ENCODE measurements at regions not wholly inside any gene's neighbourhood (a gene's known extent, or its start where the extent isn't known, plus 50 kb on each side); places are given as distances from the start of the nearest gene placed in this dataset.

DNA sequence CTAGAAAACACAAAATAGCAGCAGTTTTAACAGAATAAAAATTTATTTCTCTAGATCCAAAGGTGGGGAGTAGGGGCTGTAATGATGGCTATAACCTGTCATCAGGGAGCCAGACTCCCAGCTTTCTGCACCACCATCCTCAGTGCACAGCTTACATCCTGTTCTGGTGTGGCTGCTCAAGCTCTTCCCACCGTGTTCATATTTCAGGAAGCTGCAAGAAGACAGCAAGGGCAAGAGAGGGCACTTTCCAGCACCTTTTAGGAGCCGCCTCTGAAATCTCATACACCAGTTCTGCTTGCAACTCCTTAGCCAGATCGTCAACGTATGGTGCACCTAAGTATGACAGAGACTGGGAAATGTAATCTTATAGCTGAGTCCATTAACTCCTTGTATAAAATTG is 253.7 kb downstream of the CENPC start:
- H3K36me3 Mint-ChIP-seq (ENCODE audit: low read depth, unreplicated experiment): no peaks in the 10 kb centered on the region
- H3K4me1 Mint-ChIP-seq (ENCODE audit: low read depth, unreplicated experiment): peaks cover 7% of the 10 kb centered on the region
- Histone ChIP-seq H3K4me1 (ENCODE audit: insufficient read depth, low read length) (no peaks in the 10 kb centered on the region), H3K9ac (ENCODE audit: low read length) (no peak overlapping the region), H3K9me3 (ENCODE audit: insufficient read depth, low read depth, low read length) (no peaks in the 10 kb centered on the region), H3K36me3 (ENCODE audit: insufficient read depth, low read length) (no peaks in the 10 kb centered on the region), H3K4me2 (ENCODE audit: low read length) (no peak overlapping the region), H2AFZ (ENCODE audit: low read depth, low read length) (no peak overlapping the region), H3K27me3 (ENCODE audit: insufficient read depth, low read length) (no peaks in the 10 kb centered on the region), H3K79me2 (ENCODE audit: insufficient read depth, low read length) (no peaks in the 10 kb centered on the region), H4K20me1 (ENCODE audit: insufficient read depth, low read length) (no peaks in the 10 kb centered on the region), H3K4me3 (ENCODE audit: insufficient read depth, low read depth, low read length) (no peak overlapping the region), H3K27ac (ENCODE audit: low read depth, low read length) (no peak overlapping the region)
- no peak overlapping the region for H3K4me3 Mint-ChIP-seq (ENCODE audit: unreplicated experiment)
- no peak for TF ChIP-seq EZH2 (IDR thresholded peaks at IDR 0.05; ENCODE audit: insufficient read depth, low read length)
- no peak for TF ChIP-seq CTCF (IDR thresholded peaks at IDR 0.05; ENCODE audit: insufficient read depth, low read depth, low read length)
- FAIRE-seq (no peak), DNase-seq (ENCODE audit: low read depth) (no peak)
- no peak overlapping the region for H3K27ac Mint-ChIP-seq (ENCODE audit: unreplicated experiment)
- peaks cover 9% of the 10 kb centered on the region for H3K9me3 Mint-ChIP-seq (ENCODE audit: unreplicated experiment)
- no peaks in the 10 kb centered on the region for H3K27me3 Mint-ChIP-seq (ENCODE audit: low read depth, unreplicated experiment)

- Histone ChIP-seq H2AFZ (ENCODE audit: low read depth, low read length) (no peak overlapping the region), H3K4me3 (ENCODE audit: insufficient read depth, low read depth, low read length) (no peak overlapping the region), H4K20me1 (ENCODE audit: insufficient read depth, low read length) (no peaks in the 10 kb centered on the region), H3K9ac (ENCODE audit: low read length) (no peak overlapping the region), H3K79me2 (ENCODE audit: insufficient read depth, low read length) (no peaks in the 10 kb centered on the region), H3K36me3 (ENCODE audit: insufficient read depth, low read length) (no peaks in the 10 kb centered on the region), H3K4me1 (ENCODE audit: insufficient read depth, low read length) (no peaks in the 10 kb centered on the region), H3K27ac (ENCODE audit: low read depth, low read length) (no peak overlapping the region), H3K9me3 (ENCODE audit: insufficient read depth, low read depth, low read length) (no peaks in the 10 kb centered on the region), H3K27me3 (ENCODE audit: insufficient read depth, low read length) (no peaks in the 10 kb centered on the region), H3K4me2 (ENCODE audit: low read length) (no peak overlapping the region)
- FAIRE-seq: no peak
- TF ChIP-seq CTCF (IDR thresholded peaks at IDR 0.05; ENCODE audit: insufficient read depth, low read depth, low read length) (peak; percentile 8), EZH2 (IDR thresholded peaks at IDR 0.05; ENCODE audit: insufficient read depth, low read length) (no peak)
- H3K4me1 Mint-ChIP-seq (ENCODE audit: low read depth, unreplicated experiment): peaks cover 7% of the 10 kb centered on the region
- no peaks in the 10 kb centered on the region for H3K36me3 Mint-ChIP-seq (ENCODE audit: low read depth, unreplicated experiment)
- no peak for DNase-seq (ENCODE audit: low read depth)
- H3K4me3 Mint-ChIP-seq (ENCODE audit: unreplicated experiment): no peak overlapping the region
- no peak overlapping the region for H3K27ac Mint-ChIP-seq (ENCODE audit: unreplicated experiment)
- no peaks in the 10 kb centered on the region for H3K27me3 Mint-ChIP-seq (ENCODE audit: low read depth, unreplicated experiment)
- H3K9me3 Mint-ChIP-seq (ENCODE audit: unreplicated experiment): peaks cover 11% of the 10 kb centered on the region
These were observed 256.3 kb downstream of the CENPC start for GRCh38 chr4:67288964-67289363.

- no peak overlapping the region for H3K4me3 Mint-ChIP-seq (ENCODE audit: unreplicated experiment)
- no peak for FAIRE-seq
These were observed 258.6 kb downstream of the CENPC start for GRCh38 chr4:67286724-67287123.

More at GRCh38 chr4:67286724-67287123, 258.6 kb downstream of the CENPC start:
- Histone ChIP-seq H3K27ac (ENCODE audit: low read depth, low read length) (no peak overlapping the region), H3K27me3 (ENCODE audit: insufficient read depth, low read length) (no peaks in the 10 kb centered on the region), H2AFZ (ENCODE audit: low read depth, low read length) (no peak overlapping the region), H3K36me3 (ENCODE audit: insufficient read depth, low read length) (no peaks in the 10 kb centered on the region), H3K4me3 (ENCODE audit: insufficient read depth, low read depth, low read length) (no peak overlapping the region), H3K79me2 (ENCODE audit: insufficient read depth, low read length) (no peaks in the 10 kb centered on the region), H4K20me1 (ENCODE audit: insufficient read depth, low read length) (no peaks in the 10 kb centered on the region), H3K9me3 (ENCODE audit: insufficient read depth, low read depth, low read length) (peaks cover 4% of the 10 kb centered on the region), H3K9ac (ENCODE audit: low read length) (no peak overlapping the region), H3K4me1 (ENCODE audit: insufficient read depth, low read length) (no peaks in the 10 kb centered on the region), H3K4me2 (ENCODE audit: low read length) (no peak overlapping the region)
- Mint-ChIP-seq H3K36me3 (ENCODE audit: low read depth, unreplicated experiment) (no peaks in the 10 kb centered on the region), H3K27ac (ENCODE audit: unreplicated experiment) (no peak overlapping the region), H3K4me1 (ENCODE audit: low read depth, unreplicated experiment) (peaks cover 3% of the 10 kb centered on the region), H3K27me3 (ENCODE audit: low read depth, unreplicated experiment) (no peaks in the 10 kb centered on the region), H3K9me3 (ENCODE audit: unreplicated experiment) (peaks cover 13% of the 10 kb centered on the region)
- TF ChIP-seq EZH2 (IDR thresholded peaks at IDR 0.05; ENCODE audit: insufficient read depth, low read length) (no peak), CTCF (IDR thresholded peaks at IDR 0.05; ENCODE audit: insufficient read depth, low read depth, low read length) (no peak)
- DNase-seq (ENCODE audit: low read depth): no peak

All from astrocyte (in vitro differentiated cells and primary cell).